ENCODE measurements at regions not wholly inside any gene's neighbourhood (a gene's known extent, or its start where the extent isn't known, plus 50 kb on each side); places are given as distances from the start of the nearest gene placed in this dataset.

DNA sequence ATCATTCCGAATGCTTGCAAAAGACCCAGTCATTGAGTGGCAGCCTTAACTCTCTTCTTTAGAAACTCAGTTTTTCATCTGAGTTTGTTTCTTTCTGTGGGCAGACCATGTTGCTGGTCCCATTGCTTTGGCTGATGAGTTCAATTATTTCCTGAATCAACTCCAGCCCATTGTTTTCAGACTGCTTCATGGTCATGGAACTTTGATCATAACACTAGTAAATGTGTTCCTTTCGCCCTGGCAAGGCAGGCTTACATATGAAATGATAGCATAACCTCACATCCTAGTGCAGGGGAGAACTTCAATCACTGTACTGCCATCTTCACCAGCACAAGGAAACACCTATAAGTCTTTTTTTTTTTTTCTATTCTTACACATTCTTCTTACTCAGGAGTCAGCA lies 50.0 kb upstream of the DUSP10 start:
- Histone ChIP-seq H3K36me3 (no peaks in the 10 kb centered on the region), H3K9me3 (no peaks in the 10 kb centered on the region), H3K4me3 (no peak overlapping the region), H3K4me1 (replicated peaks) (no peaks in the 10 kb centered on the region), H3K27ac (no peak overlapping the region), H3K27me3 (replicated peaks; ENCODE audit: insufficient read depth) (no peaks in the 10 kb centered on the region)
- no peak for DNase-seq (ENCODE audit: low spot score)
- TF ChIP-seq POLR2AphosphoS5 (IDR thresholded peaks at IDR 0.05) (no peak), POLR2A (IDR thresholded peaks at IDR 0.05) (no peak)
- TF ChIP-seq, protein P1, sequence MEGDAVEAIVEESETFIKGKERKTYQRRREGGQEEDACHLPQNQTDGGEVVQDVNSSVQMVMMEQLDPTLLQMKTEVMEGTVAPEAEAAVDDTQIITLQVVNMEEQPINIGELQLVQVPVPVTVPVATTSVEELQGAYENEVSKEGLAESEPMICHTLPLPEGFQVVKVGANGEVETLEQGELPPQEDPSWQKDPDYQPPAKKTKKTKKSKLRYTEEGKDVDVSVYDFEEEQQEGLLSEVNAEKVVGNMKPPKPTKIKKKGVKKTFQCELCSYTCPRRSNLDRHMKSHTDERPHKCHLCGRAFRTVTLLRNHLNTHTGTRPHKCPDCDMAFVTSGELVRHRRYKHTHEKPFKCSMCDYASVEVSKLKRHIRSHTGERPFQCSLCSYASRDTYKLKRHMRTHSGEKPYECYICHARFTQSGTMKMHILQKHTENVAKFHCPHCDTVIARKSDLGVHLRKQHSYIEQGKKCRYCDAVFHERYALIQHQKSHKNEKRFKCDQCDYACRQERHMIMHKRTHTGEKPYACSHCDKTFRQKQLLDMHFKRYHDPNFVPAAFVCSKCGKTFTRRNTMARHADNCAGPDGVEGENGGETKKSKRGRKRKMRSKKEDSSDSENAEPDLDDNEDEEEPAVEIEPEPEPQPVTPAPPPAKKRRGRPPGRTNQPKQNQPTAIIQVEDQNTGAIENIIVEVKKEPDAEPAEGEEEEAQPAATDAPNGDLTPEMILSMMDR (IDR thresholded peaks at IDR 0.05) = no peak
- intact Hi-C loops (cut with DNase I) = no loop called here
- WGBS = 80% methylated on average over 2 of the region's 2 CpGs

Small RNAs in the stretch of these regions (small RNA-seq; reads per million reads assigned to genes)
- gene RNU6-403P = 0 reads per million in 2 donors

Data from prostate gland (tissue), 2 donors.